ENCODE measurements at regions not wholly inside any gene's neighbourhood (a gene's known extent, or its start where the extent isn't known, plus 50 kb on each side); places are given as distances from the start of the nearest gene placed in this dataset.
A peak's percentile ranks its signal among the peaks of the same experiment; 100 is the strongest.

GRCh38 chr4:170399581-170400293 lies 310.0 kb upstream of the AADAT start:
- TF ChIP-seq CTCF (IDR thresholded peaks at IDR 0.05; ENCODE audit: low read length, missing control alignments), result no peak
- no peak overlapping the region for H3K4me3 ChIP-seq (replicated peaks; ENCODE audit: low read depth, low read length)
- DNase-seq (ENCODE audit: low read depth), result no peak

GRCh38 chr4:170398218-170398617 lies 308.5 kb upstream of the AADAT start:
- no peak for TF ChIP-seq CTCF (IDR thresholded peaks at IDR 0.05; ENCODE audit: low read length, missing control alignments)

GRCh38 chr4:170395773-170396172 lies 306.0 kb upstream of the AADAT start:
- TF ChIP-seq CTCF (IDR thresholded peaks at IDR 0.05; ENCODE audit: low read length, missing control alignments), result no peak
- DNase-seq (ENCODE audit: low read depth), result no peak
- no peak overlapping the region for H3K4me3 ChIP-seq (replicated peaks; ENCODE audit: low read depth, low read length)

More at GRCh38 chr4:170398218-170398617, 308.5 kb upstream of the AADAT start:
- DNase-seq (ENCODE audit: low read depth), result no peak
- H3K4me3 ChIP-seq (replicated peaks; ENCODE audit: low read depth, low read length), result no peak overlapping the region

- no peak overlapping the region for H3K4me3 ChIP-seq (replicated peaks; ENCODE audit: low read depth, low read length)
- DNase-seq (ENCODE audit: low read depth), result peak; percentile 29
- no peak for TF ChIP-seq CTCF (IDR thresholded peaks at IDR 0.05; ENCODE audit: low read length, missing control alignments)
Observed at GRCh38 chr4:170391066-170391740, 301.4 kb upstream of the AADAT start.

- TF ChIP-seq CTCF (IDR thresholded peaks at IDR 0.05; ENCODE audit: low read length, missing control alignments), result no peak
- H3K4me3 ChIP-seq (replicated peaks; ENCODE audit: low read depth, low read length), result no peak overlapping the region
- DNase-seq (ENCODE audit: low read depth), result no peak
Observed at GRCh38 chr4:170389411-170389810, 299.7 kb upstream of the AADAT start.

- H3K4me3 ChIP-seq (replicated peaks; ENCODE audit: low read depth, low read length), result no peak overlapping the region
- TF ChIP-seq CTCF (IDR thresholded peaks at IDR 0.05; ENCODE audit: low read length, missing control alignments), result no peak
- DNase-seq (ENCODE audit: low read depth), result peak; percentile 1
Observed at GRCh38 chr4:170388255-170388654, 298.5 kb upstream of the AADAT start.

All from fibroblast of pulmonary artery (primary cell).